ENCODE measurements at regions not wholly inside any gene's neighbourhood (a gene's known extent, or its start where the extent isn't known, plus 50 kb on each side); places are given as distances from the start of the nearest gene placed in this dataset.

DNA sequence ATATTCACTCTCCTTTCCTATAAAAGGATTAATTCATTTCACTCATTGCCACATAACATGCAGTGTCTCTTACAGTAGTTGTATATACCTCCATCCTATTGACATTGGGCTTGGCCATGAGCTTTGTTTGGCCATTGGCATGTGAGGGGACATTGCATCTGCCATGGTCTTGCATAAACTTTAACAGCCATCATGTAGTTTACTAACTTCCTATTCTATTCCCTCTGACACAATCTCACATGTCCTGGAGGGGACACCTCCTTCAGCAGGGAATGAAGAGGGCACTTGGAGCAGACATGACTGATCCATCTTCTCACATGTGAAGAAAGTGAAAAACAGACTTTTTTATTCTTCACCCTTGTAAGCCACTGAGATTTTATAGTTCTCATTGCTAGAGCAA lies 115.5 kb upstream of the MARCKS start:
- no peak overlapping the region for H3K4me3 ChIP-seq (ENCODE audit: low read depth, low read length)
- TF ChIP-seq, protein P1, sequence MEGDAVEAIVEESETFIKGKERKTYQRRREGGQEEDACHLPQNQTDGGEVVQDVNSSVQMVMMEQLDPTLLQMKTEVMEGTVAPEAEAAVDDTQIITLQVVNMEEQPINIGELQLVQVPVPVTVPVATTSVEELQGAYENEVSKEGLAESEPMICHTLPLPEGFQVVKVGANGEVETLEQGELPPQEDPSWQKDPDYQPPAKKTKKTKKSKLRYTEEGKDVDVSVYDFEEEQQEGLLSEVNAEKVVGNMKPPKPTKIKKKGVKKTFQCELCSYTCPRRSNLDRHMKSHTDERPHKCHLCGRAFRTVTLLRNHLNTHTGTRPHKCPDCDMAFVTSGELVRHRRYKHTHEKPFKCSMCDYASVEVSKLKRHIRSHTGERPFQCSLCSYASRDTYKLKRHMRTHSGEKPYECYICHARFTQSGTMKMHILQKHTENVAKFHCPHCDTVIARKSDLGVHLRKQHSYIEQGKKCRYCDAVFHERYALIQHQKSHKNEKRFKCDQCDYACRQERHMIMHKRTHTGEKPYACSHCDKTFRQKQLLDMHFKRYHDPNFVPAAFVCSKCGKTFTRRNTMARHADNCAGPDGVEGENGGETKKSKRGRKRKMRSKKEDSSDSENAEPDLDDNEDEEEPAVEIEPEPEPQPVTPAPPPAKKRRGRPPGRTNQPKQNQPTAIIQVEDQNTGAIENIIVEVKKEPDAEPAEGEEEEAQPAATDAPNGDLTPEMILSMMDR (IDR thresholded peaks at IDR 0.05; ENCODE audit: insufficient read depth, low read depth, low read length, missing control alignments), result no peak
- DNase-seq (ENCODE audit: low read depth), result no peak

DNA sequence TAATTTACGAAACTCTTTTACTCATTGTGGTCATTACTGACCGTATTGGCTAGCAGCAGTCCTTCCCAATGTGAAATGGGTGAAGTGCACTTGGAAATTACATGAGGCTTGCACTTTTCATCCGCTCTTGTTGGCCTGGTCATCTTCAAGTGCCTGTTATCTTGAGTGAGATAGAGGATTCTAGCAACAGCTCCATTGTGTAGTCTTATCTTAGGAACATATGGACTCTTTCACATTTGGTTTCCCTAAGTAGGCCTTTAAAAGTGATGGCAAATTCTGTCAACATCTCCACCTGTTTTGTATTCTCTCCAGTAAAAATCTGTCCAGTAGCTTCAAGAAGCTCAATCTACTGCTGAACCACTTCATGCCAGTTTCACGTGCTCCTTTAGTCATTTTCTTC lies 114.8 kb upstream of the MARCKS start:
- DNase-seq (ENCODE audit: low read depth), result no peak
- no peak overlapping the region for H3K4me3 ChIP-seq (ENCODE audit: low read depth, low read length)
- TF ChIP-seq, protein P1 (IDR thresholded peaks at IDR 0.05; ENCODE audit: insufficient read depth, low read depth, low read length, missing control alignments), result no peak

DNA sequence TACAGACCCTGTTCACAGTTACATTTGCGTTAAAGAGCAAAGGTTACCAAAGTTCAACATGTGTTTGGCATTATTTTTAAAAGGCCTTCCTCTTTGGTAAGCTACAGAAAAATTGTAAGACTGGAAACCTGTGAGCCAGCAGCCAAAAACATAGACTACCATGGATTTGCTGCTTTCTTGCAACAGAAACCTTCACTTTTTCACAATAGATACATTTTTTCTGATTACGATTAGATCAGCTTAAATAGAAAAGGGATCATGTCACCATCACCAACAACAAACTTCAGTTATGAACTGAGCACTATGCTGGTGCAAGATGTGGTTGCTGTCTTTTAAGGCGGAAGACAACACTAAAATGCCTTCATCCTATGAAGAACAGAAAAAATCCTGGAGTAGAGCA lies 112.3 kb upstream of the MARCKS start:
- TF ChIP-seq, protein P1 (IDR thresholded peaks at IDR 0.05; ENCODE audit: insufficient read depth, low read depth, low read length, missing control alignments), result no peak
- DNase-seq (ENCODE audit: low read depth), result no peak
- H3K4me3 ChIP-seq (ENCODE audit: low read depth, low read length), result no peak overlapping the region

DNA sequence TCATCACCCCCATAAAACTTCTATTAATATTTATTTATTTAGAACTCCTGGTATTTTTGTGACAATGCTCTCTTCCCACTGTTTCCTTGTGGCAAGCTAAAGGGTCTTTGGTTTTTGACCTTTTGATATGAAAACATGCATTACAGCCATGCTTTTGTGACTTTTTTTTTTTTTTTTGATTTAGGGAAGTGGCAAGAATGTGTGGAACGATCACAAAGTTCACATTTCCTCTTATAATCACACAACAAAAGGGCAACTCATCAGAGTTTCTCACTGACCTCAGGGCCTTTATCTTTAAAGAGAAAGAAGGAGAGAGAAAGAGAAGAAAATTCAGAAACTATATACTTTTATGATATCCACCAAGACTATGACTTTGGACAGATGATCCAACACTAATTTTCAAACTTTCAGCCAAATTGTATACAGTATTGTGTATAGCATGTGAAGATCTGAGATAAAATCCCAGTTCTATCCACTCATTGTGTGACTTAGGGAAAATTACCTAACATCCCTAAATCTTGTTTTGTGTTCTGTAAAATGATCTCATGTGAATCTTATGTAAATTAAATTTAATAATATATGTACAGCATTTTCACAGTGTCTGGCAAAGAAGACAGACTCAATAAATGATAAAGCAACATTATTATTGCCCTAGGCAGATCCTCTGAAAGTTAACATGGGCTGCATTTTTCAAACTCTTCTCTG lies 106.8 kb upstream of the MARCKS start:
- H3K4me3 ChIP-seq (ENCODE audit: low read depth, low read length), result no peak overlapping the region
- TF ChIP-seq, protein P1 (IDR thresholded peaks at IDR 0.05; ENCODE audit: insufficient read depth, low read depth, low read length, missing control alignments), result no peak
- no peak for DNase-seq (ENCODE audit: low read depth)

DNA sequence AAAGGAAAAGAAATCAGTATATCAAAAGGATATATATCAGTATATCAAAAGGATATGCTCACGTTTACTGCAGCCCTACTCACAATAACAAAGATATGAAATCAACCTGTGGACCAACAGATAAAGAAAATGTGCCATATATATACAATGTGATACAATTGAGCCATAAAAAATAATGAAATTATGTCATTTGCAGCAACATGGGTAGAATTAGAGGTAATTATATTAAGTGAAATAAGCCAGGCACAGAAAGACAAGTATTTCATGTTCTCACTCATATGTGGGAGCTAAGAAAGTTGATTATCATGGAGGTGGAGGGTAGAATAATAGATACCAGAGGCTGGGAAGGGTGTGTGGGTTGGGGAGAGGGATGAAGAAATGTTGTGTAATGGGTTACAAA lies 102.9 kb upstream of the MARCKS start:
- no peak overlapping the region for H3K4me3 ChIP-seq (ENCODE audit: low read depth, low read length)
- DNase-seq (ENCODE audit: low read depth), result no peak
- TF ChIP-seq, protein P1 (IDR thresholded peaks at IDR 0.05; ENCODE audit: insufficient read depth, low read depth, low read length, missing control alignments), result no peak

DNA sequence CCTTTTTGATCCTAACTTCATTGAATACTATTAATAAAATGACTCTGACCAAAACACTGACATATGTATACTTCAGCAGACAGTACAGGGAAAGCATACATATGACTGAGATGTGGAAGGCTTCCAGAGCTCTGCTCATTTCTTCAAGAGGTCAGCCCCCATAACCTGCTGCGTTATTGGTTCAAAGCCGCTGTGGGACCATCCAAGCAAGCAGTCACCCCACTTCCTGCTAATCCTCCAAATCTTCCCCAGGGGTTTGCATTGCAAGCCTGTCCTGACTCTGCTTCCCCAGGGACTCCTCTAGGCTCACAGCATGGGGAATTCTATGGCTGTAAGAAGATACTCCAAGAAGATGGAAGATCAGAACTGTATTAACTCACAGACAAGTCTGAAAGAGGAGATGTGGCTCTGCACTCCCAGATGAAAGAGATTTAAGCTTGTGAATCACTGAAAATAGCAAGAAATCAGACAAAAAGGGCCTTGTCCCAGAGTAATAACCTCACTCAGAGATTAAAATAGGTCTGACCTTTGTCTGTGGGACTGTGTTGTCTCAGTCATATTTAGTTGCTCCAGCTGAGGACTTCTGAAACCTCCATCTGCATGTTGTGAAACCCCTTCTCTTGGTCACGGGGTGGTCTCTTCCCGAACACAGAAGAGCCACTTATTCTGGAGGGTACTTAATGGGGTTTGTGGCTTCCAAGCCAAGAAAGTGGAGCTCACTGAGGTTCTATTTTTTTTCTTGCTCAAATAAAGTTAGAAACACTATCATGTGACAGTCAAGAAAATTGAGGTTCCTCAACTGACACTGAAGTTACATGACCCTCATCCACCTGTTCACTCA lies 101.5 kb upstream of the MARCKS start:
- TF ChIP-seq, protein P1 (IDR thresholded peaks at IDR 0.05; ENCODE audit: insufficient read depth, low read depth, low read length, missing control alignments), result no peak
- DNase-seq (ENCODE audit: low read depth), result peak; percentile 79
- peak overlapping the region; percentile 26 for H3K4me3 ChIP-seq (ENCODE audit: low read depth, low read length)

Measured in GM12865 (cell line).